GM19468 (cell line): ENCODE measurements at regions not wholly inside any gene's neighbourhood (a gene's known extent, or its start where the extent isn't known, plus 50 kb on each side); places are given as distances from the start of the nearest gene placed in this dataset.
"Not testable (repeated sequence)": the region's sequence is repeated elsewhere in the genome, so short reads cannot be mapped to it uniquely, and the experiment has no call there.

ENCODE experiments used
- ATAC-seq: cut with Tn5 transposase; IDR thresholded peaks from one replicate; pipeline ENCODE4 v1.9.1; 2021; ENCODE audit warnings: mild to moderate bottlenecking, moderate library complexity, moderate number of reproducible peaks; ENCODE audit not compliant: unreplicated experiment; ENCODE audit errors: extremely low read depth

GRCh38 chr11:103705642-103706041 lies 330.8 kb upstream of the DDI1 start:
- ATAC-seq: no peak

- ATAC-seq: no peak
Observed at GRCh38 chr11:103709371-103709770, 327.1 kb upstream of the DDI1 start.

GRCh38 chr11:103714246-103714645 lies 322.2 kb upstream of the DDI1 start:
- no peak for ATAC-seq

- ATAC-seq: no peak
Observed at GRCh38 chr11:103716363-103716762, 320.1 kb upstream of the DDI1 start.

- ATAC-seq: no peak
Observed at GRCh38 chr11:103727262-103727661, 309.2 kb upstream of the DDI1 start.

- no peak for ATAC-seq
Observed at GRCh38 chr11:103729617-103730016, 306.8 kb upstream of the DDI1 start.

GRCh38 chr11:103730131-103730940 lies 306.1 kb upstream of the DDI1 start:
- no peak for ATAC-seq

- ATAC-seq: no peak
Observed at GRCh38 chr11:103731670-103732069, 304.8 kb upstream of the DDI1 start.

- no peak for ATAC-seq
Observed at GRCh38 chr11:103733889-103734288, 302.6 kb upstream of the DDI1 start.

GRCh38 chr11:103735497-103736032 lies 300.9 kb upstream of the DDI1 start:
- no peak for ATAC-seq

GRCh38 chr11:103736315-103737036 lies 300.0 kb upstream of the DDI1 start:
- ATAC-seq: no peak

- no peak for ATAC-seq
Observed at GRCh38 chr11:103737037-103737622, 299.3 kb upstream of the DDI1 start.

- no peak for ATAC-seq
Observed at GRCh38 chr11:103737747-103738146, 298.7 kb upstream of the DDI1 start.

- ATAC-seq: not testable (repeated sequence)
Observed at GRCh38 chr11:103739074-103739796, 297.2 kb upstream of the DDI1 start.

- ATAC-seq: no peak
Observed at GRCh38 chr11:103744496-103745153, 291.8 kb upstream of the DDI1 start.

GRCh38 chr11:103749158-103749557 lies 287.3 kb upstream of the DDI1 start:
- no peak for ATAC-seq

GRCh38 chr11:103768816-103769215 lies 267.6 kb upstream of the DDI1 start:
- no peak for ATAC-seq

GRCh38 chr11:103773059-103773458 lies 263.4 kb upstream of the DDI1 start:
- ATAC-seq: no peak

GRCh38 chr11:103773537-103773936 lies 262.9 kb upstream of the DDI1 start:
- ATAC-seq: no peak

- ATAC-seq: no peak
Observed at GRCh38 chr11:103779054-103779453, 257.4 kb upstream of the DDI1 start.
